ENCODE measurements at regions not wholly inside any gene's neighbourhood (a gene's known extent, or its start where the extent isn't known, plus 50 kb on each side); places are given as distances from the start of the nearest gene placed in this dataset.

DNA sequence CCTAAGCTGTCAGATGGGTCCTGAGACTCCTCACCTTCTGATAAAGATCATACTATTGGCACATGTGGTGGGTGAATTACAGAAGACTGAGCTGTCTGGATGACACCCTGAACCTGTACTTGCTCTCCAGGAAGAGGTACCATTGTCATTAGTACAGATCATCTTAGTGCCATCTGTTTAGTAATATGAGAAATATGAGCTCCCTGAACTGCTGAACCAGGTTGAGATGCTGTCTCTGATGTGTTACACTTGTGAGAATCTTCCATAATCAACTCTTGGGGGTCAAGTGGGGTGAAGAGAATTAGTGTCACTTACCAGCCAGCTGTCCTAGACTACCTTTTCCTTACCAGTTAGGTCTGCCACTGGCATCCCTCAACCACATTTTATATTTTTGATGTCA, 531.0 kb downstream of the EPHA7 start:
- H3K4me3 ChIP-seq (ENCODE audit: low read depth in 1 of 3, low read length in 3 of 3) = no peak overlapping the region
- H3K27me3 ChIP-seq (ENCODE audit: control insufficient read depth in 4 of 4, insufficient read depth in 4 of 4, low read length in 3 of 4) = no peaks in the 10 kb centered on the region
- no peaks in the 10 kb centered on the region for H3K4me1 ChIP-seq (ENCODE audit: control insufficient read depth in 4 of 4, insufficient read depth in 4 of 4, low read length in 3 of 4)
- TF ChIP-seq GABPA (IDR thresholded peaks at IDR 0.05 in 1 of 2, conservative IDR thresholded peaks at IDR 0.05 in 1 of 2) = no peak
- no peak for TF ChIP-seq FOXA1 (IDR thresholded peaks at IDR 0.05)
- no peak for TF ChIP-seq RAD21 (IDR thresholded peaks at IDR 0.05)
- no peak for TF ChIP-seq HNF4A (conservative IDR thresholded peaks at IDR 0.05)
- no peak for TF ChIP-seq YY1 (IDR thresholded peaks at IDR 0.05)
- H3K27ac ChIP-seq (ENCODE audit: low read depth in 1 of 2, low read length in 2 of 2) = no peak overlapping the region
- peaks cover 0 to 6% (median 1%) of the 10 kb centered on the region in 4 donors for H3K9me3 ChIP-seq (ENCODE audit: control insufficient read depth in 4 of 4, low read length in 3 of 4)
- H3K36me3 ChIP-seq (ENCODE audit: control insufficient read depth in 4 of 4, insufficient read depth in 3 of 4, low read depth in 1 of 4, low read length in 3 of 4) = no peaks in the 10 kb centered on the region
- H3K9ac ChIP-seq (ENCODE audit: low read depth in 1 of 2, low read length in 2 of 2) = no peak overlapping the region
- DNase-seq (ENCODE audit: low spot score) = no peak

- Histone ChIP-seq H3K4me3 (ENCODE audit: low read depth in 1 of 3, low read length in 3 of 3) (no peak overlapping the region), H3K9me3 (ENCODE audit: control insufficient read depth in 4 of 4, low read length in 3 of 4) (peaks cover 0 to 6% (median 1%) of the 10 kb centered on the region in 4 donors), H3K36me3 (ENCODE audit: control insufficient read depth in 4 of 4, insufficient read depth in 3 of 4, low read depth in 1 of 4, low read length in 3 of 4) (no peaks in the 10 kb centered on the region), H3K4me1 (ENCODE audit: control insufficient read depth in 4 of 4, insufficient read depth in 4 of 4, low read length in 3 of 4) (no peaks in the 10 kb centered on the region), H3K9ac (ENCODE audit: low read depth in 1 of 2, low read length in 2 of 2) (no peak overlapping the region), H3K27me3 (ENCODE audit: control insufficient read depth in 4 of 4, insufficient read depth in 4 of 4, low read length in 3 of 4) (no peaks in the 10 kb centered on the region), H3K27ac (ENCODE audit: low read depth in 1 of 2, low read length in 2 of 2) (no peak overlapping the region)
- DNase-seq (ENCODE audit: low spot score) = no peak
- TF ChIP-seq RXRA (IDR thresholded peaks at IDR 0.05) (no peak), FOXA1 (IDR thresholded peaks at IDR 0.05) (no peak)
Measured at GRCh38 chr6:92887871-92888270, 531.5 kb downstream of the EPHA7 start.

GRCh38 chr6:92879526-92879925, 539.8 kb downstream of the EPHA7 start:
- WGBS = 88% methylated on average over 8 of the region's 8 CpGs
- Histone ChIP-seq H3K9me3 (ENCODE audit: control insufficient read depth in 4 of 4, low read length in 3 of 4) (no peaks in the 10 kb centered on the region), H3K27me3 (ENCODE audit: control insufficient read depth in 4 of 4, insufficient read depth in 4 of 4, low read length in 3 of 4) (no peaks in the 10 kb centered on the region), H3K27ac (ENCODE audit: low read depth in 1 of 2, low read length in 2 of 2) (no peak overlapping the region), H3K4me1 (ENCODE audit: control insufficient read depth in 4 of 4, insufficient read depth in 4 of 4, low read length in 3 of 4) (no peaks in the 10 kb centered on the region), H3K4me3 (ENCODE audit: low read depth in 1 of 3, low read length in 3 of 3) (no peak overlapping the region), H3K36me3 (ENCODE audit: control insufficient read depth in 4 of 4, insufficient read depth in 3 of 4, low read depth in 1 of 4, low read length in 3 of 4) (no peaks in the 10 kb centered on the region), H3K9ac (ENCODE audit: low read depth in 1 of 2, low read length in 2 of 2) (no peak overlapping the region)
- no peak for DNase-seq (ENCODE audit: low spot score)
- TF ChIP-seq JUND (IDR thresholded peaks at IDR 0.05) = no peak
- no peak for TF ChIP-seq RAD21 (IDR thresholded peaks at IDR 0.05)
- no peak for TF ChIP-seq REST (IDR thresholded peaks at IDR 0.05)

GRCh38 chr6:92864966-92865555, 554.3 kb downstream of the EPHA7 start:
- no peak overlapping the region for H3K27ac ChIP-seq (ENCODE audit: low read depth in 1 of 2, low read length in 2 of 2)
- no peaks in the 10 kb centered on the region for H3K4me1 ChIP-seq (ENCODE audit: control insufficient read depth in 4 of 4, insufficient read depth in 4 of 4, low read length in 3 of 4)
- H3K9me3 ChIP-seq (ENCODE audit: control insufficient read depth in 4 of 4, low read length in 3 of 4) = no peaks in the 10 kb centered on the region
- no peak overlapping the region for H3K4me3 ChIP-seq (ENCODE audit: low read depth in 1 of 3, low read length in 3 of 3)
- WGBS = 42% methylated on average over 3 of the region's 3 CpGs
- no peak for TF ChIP-seq RAD21 (IDR thresholded peaks at IDR 0.05)
- TF ChIP-seq REST (IDR thresholded peaks at IDR 0.05) = no peak
- TF ChIP-seq TAF1 (conservative IDR thresholded peaks at IDR 0.05) = no peak
- no peaks in the 10 kb centered on the region for H3K36me3 ChIP-seq (ENCODE audit: control insufficient read depth in 4 of 4, insufficient read depth in 3 of 4, low read depth in 1 of 4, low read length in 3 of 4)
- H3K9ac ChIP-seq (ENCODE audit: low read depth in 1 of 2, low read length in 2 of 2) = no peak overlapping the region
- DNase-seq (ENCODE audit: low spot score) = no peak
- H3K27me3 ChIP-seq (ENCODE audit: control insufficient read depth in 4 of 4, insufficient read depth in 4 of 4, low read length in 3 of 4) = no peaks in the 10 kb centered on the region

Measured in liver (tissue), 7 donors.